Gastrocnemius medialis (tissue), 4 donors: ENCODE measurements at regions not wholly inside any gene's neighbourhood (a gene's known extent, or its start where the extent isn't known, plus 50 kb on each side); places are given as distances from the start of the nearest gene placed in this dataset.

ENCODE experiments used
- ATAC-seq, 2 donors: fragments of 150-250 bp; one replicate each; pipeline ENCODE4 v1.9.1; 2016
- DNase-seq, 2 donors: peaks; one replicate each; pipeline ENCODE4 v3.0.0-alpha.2; 2019
- H3K27ac ChIP-seq, 4 donors: fragments of 200-600 bp; sonication (generic); 1 replicate in 1 of 4; 2 replicates in 3 of 4; pipeline ENCODE4 v1.5.1; 2016 to 2018; ENCODE audit warnings: mild to moderate bottlenecking in 2 of 4, moderate library complexity in 1 of 4
- H3K27me3 ChIP-seq, 3 donors: fragments of 200-600 bp; sonication (generic) in 2 of 3; 1 replicate in 1 of 3; 2 replicates in 2 of 3; pipeline versions ENCODE4 v1.5.1 to v1.6.0; 2016 to 2019; ENCODE audit warnings: mild to moderate bottlenecking in 1 of 3, moderate library complexity in 1 of 3
- H3K36me3 ChIP-seq, 2 donors: fragments of 200-600 bp; sonication (generic) in 1 of 2; one replicate each; pipeline ENCODE4 v1.5.1; 2017 to 2018
- H3K4me1 ChIP-seq, 2 donors: fragments of 200-600 bp; sonication (generic) in 1 of 2; one replicate each; pipeline ENCODE4 v1.5.1; 2016 to 2017; ENCODE audit warnings: mild to moderate bottlenecking in 2 of 2
- H3K4me3 ChIP-seq, 4 donors: fragments of 200-600 bp; sonication (generic) in 3 of 4; 1 replicate in 1 of 4; 2 replicates in 3 of 4; pipeline ENCODE4 v1.5.1; 2016 to 2019; ENCODE audit warnings: mild to moderate bottlenecking in 2 of 4
- H3K9me3 ChIP-seq, 3 donors: fragments of 200-600 bp; sonication (generic) in 2 of 3; 1 replicate in 1 of 3; 2 replicates in 2 of 3; pipeline ENCODE4 v1.5.1; 2016 to 2019
- CTCF ChIP-seq, 5 experiments: fragments of 450-650 bp in 3 of 5; fragments of 200-600 bp in 2 of 5; sonication (generic) in 2 of 5; IDR thresholded peaks in 4 of 5; conservative IDR thresholded peaks in 1 of 5; 1 replicate in 4 of 5; 2 replicates in 1 of 5; pipeline ENCODE4 v1.5.1; 2016 to 2019; ENCODE audit warnings: antibody characterized with exemption in 5 of 5, mild to moderate bottlenecking in 3 of 5, moderate library complexity in 3 of 5
- POLR2A ChIP-seq, 2 donors: fragments of 450-650 bp; IDR thresholded peaks; one replicate each; pipeline ENCODE4 v1.6.1; 2017; ENCODE audit warnings: antibody characterized with exemption in 2 of 2, mild to moderate bottlenecking in 2 of 2, moderate library complexity in 2 of 2
- in situ Hi-C, 4 donors: fragments of 200-750 bp; cut with MboI; loops; one replicate each; pipeline versions ENCODE4 v1.15.0 to v1.8.0; 2017; ENCODE audit warnings: low sequenced_read_pairs in 4 of 4
- intact Hi-C: fragments of 100-400 bp; cut with DNase I; formaldehyde crosslinking; loops from one replicate; pipeline ENCODE4 v1.15.1; 2023; ENCODE audit warnings: low total_unique reads

- Histone ChIP-seq H3K4me1 (no peaks in the 10 kb centered on the region), H3K36me3 (no peaks in the 10 kb centered on the region), H3K4me3 (no peak overlapping the region), H3K27me3 (peaks cover 12 to 26% (median 25%) of the 10 kb centered on the region in 3 donors), H3K9me3 (no peaks in the 10 kb centered on the region), H3K27ac (no peak overlapping the region)
- TF ChIP-seq POLR2A (IDR thresholded peaks at IDR 0.05) (no peak), CTCF (IDR thresholded peaks at IDR 0.05 in 4 of 5, conservative IDR thresholded peaks at IDR 0.05 in 1 of 5) (no peak)
- DNase-seq (no peak), ATAC-seq (no peak)
- in situ Hi-C loops (no loop called here), intact Hi-C loops (no loop called here)
These were observed 213.6 kb upstream of the LINGO1 start for GRCh38 chr15:77846360-77846759.

- ATAC-seq (no peak), DNase-seq (no peak)
- H3K27me3 ChIP-seq: peaks cover 12 to 14% (median 13%) of the 10 kb centered on the region in 3 donors
- no peaks in the 10 kb centered on the region for H3K4me1 ChIP-seq
- in situ Hi-C loops: no loop called here
- no peak overlapping the region for H3K4me3 ChIP-seq
- no peaks in the 10 kb centered on the region for H3K9me3 ChIP-seq
- no peak for TF ChIP-seq CTCF (IDR thresholded peaks at IDR 0.05 in 4 of 5, conservative IDR thresholded peaks at IDR 0.05 in 1 of 5)
- TF ChIP-seq POLR2A (IDR thresholded peaks at IDR 0.05): no peak
- H3K36me3 ChIP-seq: no peaks in the 10 kb centered on the region
- intact Hi-C loops: no loop called here
- no peak overlapping the region for H3K27ac ChIP-seq
These were observed 212.2 kb upstream of the LINGO1 start for GRCh38 chr15:77844798-77845446.

- Histone ChIP-seq H3K27me3 (peaks cover 4 to 11% (median 10%) of the 10 kb centered on the region in 3 donors), H3K4me3 (no peak overlapping the region), H3K9me3 (no peaks in the 10 kb centered on the region), H3K27ac (no peak overlapping the region), H3K36me3 (no peaks in the 10 kb centered on the region), H3K4me1 (no peaks in the 10 kb centered on the region)
- intact Hi-C loops (no loop called here), in situ Hi-C loops (no loop called here)
- ATAC-seq (no peak), DNase-seq (no peak)
- TF ChIP-seq CTCF (IDR thresholded peaks at IDR 0.05 in 4 of 5, conservative IDR thresholded peaks at IDR 0.05 in 1 of 5): no peak
- TF ChIP-seq POLR2A (IDR thresholded peaks at IDR 0.05): no peak
These were observed 210.8 kb upstream of the LINGO1 start for GRCh38 chr15:77843546-77843945.

- TF ChIP-seq POLR2A (IDR thresholded peaks at IDR 0.05) (no peak), CTCF (IDR thresholded peaks at IDR 0.05 in 4 of 5, conservative IDR thresholded peaks at IDR 0.05 in 1 of 5) (no peak)
- H3K9me3 ChIP-seq: no peaks in the 10 kb centered on the region
- no peak overlapping the region for H3K27ac ChIP-seq
- DNase-seq: no peak
- H3K36me3 ChIP-seq: no peaks in the 10 kb centered on the region
- in situ Hi-C loops (no loop called here), intact Hi-C loops (no loop called here)
- no peaks in the 10 kb centered on the region for H3K4me1 ChIP-seq
- H3K4me3 ChIP-seq: no peak overlapping the region
- ATAC-seq: no peak
- H3K27me3 ChIP-seq: peaks cover 0 to 3% (median 0%) of the 10 kb centered on the region in 3 donors
These were observed 208.5 kb upstream of the LINGO1 start for GRCh38 chr15:77840991-77841775.
